DOHH2 (cell line): ENCODE measurements at regions not wholly inside any gene's neighbourhood (a gene's known extent, or its start where the extent isn't known, plus 50 kb on each side); places are given as distances from the start of the nearest gene placed in this dataset.
A peak's percentile ranks its signal among the peaks of the same experiment; 100 is the strongest.

Source experiments
- H3F3A ChIP-seq: fragments of 200-600 bp; sonication (generic), shearing (Covaris generic); 2 replicates; pipeline ENCODE4 v1.6.0; 2016; ENCODE audit warnings: antibody characterized with exemption, mild to moderate bottlenecking; ENCODE audit not compliant: control insufficient read depth, insufficient read depth
- H3K27ac ChIP-seq: fragments of 200-600 bp; sonication (generic); 2 replicates; pipeline ENCODE4 v1.5.1; 2014; ENCODE audit warnings: low read depth, mild to moderate bottlenecking, low read length, moderate library complexity
- H3K27me3 ChIP-seq: fragments of 200-600 bp; sonication (generic); 2 replicates; pipeline ENCODE4 v1.6.1; 2014; ENCODE audit warnings: mild to moderate bottlenecking, low read length, mixed read lengths; ENCODE audit not compliant: control insufficient read depth
- H3K36me3 ChIP-seq: fragments of 200-600 bp; sonication (generic); 2 replicates; pipeline ENCODE4 v1.6.1; 2014; ENCODE audit warnings: mild to moderate bottlenecking, low read length, moderate library complexity, mixed read lengths; ENCODE audit not compliant: control insufficient read depth
- H3K4me1 ChIP-seq: fragments of 200-600 bp; sonication (generic); 2 replicates; pipeline ENCODE4 v1.6.1; 2014; ENCODE audit warnings: mild to moderate bottlenecking, low read length, mixed read lengths; ENCODE audit not compliant: control insufficient read depth
- H3K4me2 ChIP-seq: fragments of 200-600 bp; sonication (generic); 2 replicates; pipeline ENCODE4 v1.6.0; 2014; ENCODE audit warnings: mild to moderate bottlenecking, low read length, moderate library complexity
- H3K4me3 ChIP-seq: fragments of 200-600 bp; sonication (generic); 2 replicates; pipeline ENCODE4 v1.5.1; 2014; ENCODE audit warnings: mild to moderate bottlenecking, low read length, mixed read lengths
- H3K79me2 ChIP-seq: fragments of 200-600 bp; sonication (generic); 2 replicates; pipeline ENCODE4 v1.6.1; 2014; ENCODE audit warnings: mild to moderate bottlenecking, low read length, mixed read lengths; ENCODE audit not compliant: control insufficient read depth
- H3K9me2 ChIP-seq: fragments of 200-600 bp; sonication (generic); replicated peaks from 2 replicates; pipeline ENCODE4 v1.6.1; 2014; ENCODE audit warnings: mild to moderate bottlenecking, low read length, mixed read lengths; ENCODE audit not compliant: control insufficient read depth
- H3K9me3 ChIP-seq: fragments of 200-600 bp; sonication (generic); 2 replicates; pipeline ENCODE4 v1.6.1; 2014; ENCODE audit warnings: antibody characterized with exemption, low read length, mixed read lengths; ENCODE audit not compliant: control insufficient read depth, insufficient read depth
- H4K20me1 ChIP-seq: fragments of 200-600 bp; sonication (generic); 2 replicates; pipeline ENCODE4 v1.6.0; 2014; ENCODE audit warnings: low read depth, mild to moderate bottlenecking, antibody characterized with exemption, low read length, moderate library complexity; ENCODE audit not compliant: control insufficient read depth, insufficient read depth
- CTCF ChIP-seq: fragments of 200-600 bp; sonication (generic); IDR thresholded peaks from one replicate; pipeline ENCODE4 v1.5.1; 2014; ENCODE audit warnings: antibody characterized with exemption, mild to moderate bottlenecking, low read depth, low read length; ENCODE audit not compliant: poor library complexity, severe bottlenecking
- EZH2phosphoT487 ChIP-seq: fragments of 200-600 bp; sonication (generic); IDR thresholded peaks from 2 replicates; pipeline ENCODE4 v1.6.1; 2017; ENCODE audit warnings: borderline replicate concordance, mild to moderate bottlenecking, antibody characterized with exemption, low read length, moderate library complexity, mixed read lengths

- H3K9me2 ChIP-seq, result no peaks in the 10 kb centered on the region
- H3K27me3 ChIP-seq, result peaks cover 2% of the 10 kb centered on the region; the same call in 1 of the 2 replicates
- TF ChIP-seq EZH2phosphoT487, result no peak
- TF ChIP-seq CTCF, result no peak
- no peak overlapping the region for H3K27ac ChIP-seq
- no peaks in the 10 kb centered on the region for H4K20me1 ChIP-seq
- H3K4me1 ChIP-seq, result no peaks in the 10 kb centered on the region
- no peaks in the 10 kb centered on the region for H3K9me3 ChIP-seq
- no peaks in the 10 kb centered on the region for H3K36me3 ChIP-seq
- H3K4me2 ChIP-seq, result no peak overlapping the region
- no peaks in the 10 kb centered on the region for H3K79me2 ChIP-seq
- H3K4me3 ChIP-seq, result no peak overlapping the region
- no peaks in the 10 kb centered on the region for H3F3A ChIP-seq
These were observed 121.0 kb upstream of the ACSL4 start for GRCh38 chrX:109854096-109854495.

GRCh38 chrX:109855501-109855900 is 122.4 kb upstream of the ACSL4 start:
- Histone ChIP-seq H3K36me3 (no peaks in the 10 kb centered on the region), H3K27me3 (peaks cover 2% of the 10 kb centered on the region; the same call in 1 of the 2 replicates), H4K20me1 (no peaks in the 10 kb centered on the region), H3K79me2 (no peaks in the 10 kb centered on the region), H3K27ac (no peak overlapping the region), H3K4me1 (no peaks in the 10 kb centered on the region), H3F3A (no peaks in the 10 kb centered on the region), H3K4me3 (no peak overlapping the region), H3K9me3 (no peaks in the 10 kb centered on the region), H3K4me2 (no peak overlapping the region), H3K9me2 (no peaks in the 10 kb centered on the region)
- no peak for TF ChIP-seq CTCF
- no peak for TF ChIP-seq EZH2phosphoT487

- H3K36me3 ChIP-seq, result no peaks in the 10 kb centered on the region
- H3F3A ChIP-seq, result no peaks in the 10 kb centered on the region
- H3K4me1 ChIP-seq, result no peaks in the 10 kb centered on the region
- peaks cover 2% of the 10 kb centered on the region; the same call in 1 of the 2 replicates for H3K27me3 ChIP-seq
- H4K20me1 ChIP-seq, result no peaks in the 10 kb centered on the region
- no peak overlapping the region for H3K27ac ChIP-seq
- H3K79me2 ChIP-seq, result no peaks in the 10 kb centered on the region
- no peak overlapping the region for H3K4me2 ChIP-seq
- no peak overlapping the region for H3K4me3 ChIP-seq
- H3K9me3 ChIP-seq, result no peaks in the 10 kb centered on the region
- no peaks in the 10 kb centered on the region for H3K9me2 ChIP-seq
- no peak for TF ChIP-seq EZH2phosphoT487
- TF ChIP-seq CTCF, result peak; percentile 66
These were observed 123.9 kb upstream of the ACSL4 start for GRCh38 chrX:109856974-109857373.
